SU-DHL-6 (cell line): ENCODE measurements at regions not wholly inside any gene's neighbourhood (a gene's known extent, or its start where the extent isn't known, plus 50 kb on each side); places are given as distances from the start of the nearest gene placed in this dataset.

Experiments used
- H2AFZ ChIP-seq: fragments of 200-600 bp; sonication (generic); 2 replicates; pipeline ENCODE4 v1.6.1; 2014; ENCODE audit warnings: low read depth, mild to moderate bottlenecking, moderate library complexity, mixed read lengths, antibody characterized with exemption, low read length; ENCODE audit not compliant: severe bottlenecking
- H3F3A ChIP-seq: fragments of 200-600 bp; shearing (Covaris generic); 2 replicates; pipeline ENCODE4 v1.6.0; 2016; ENCODE audit warnings: antibody characterized with exemption, mild to moderate bottlenecking; ENCODE audit not compliant: insufficient read depth
- H3K27ac ChIP-seq: fragments of 200-600 bp; sonication (generic); 2 replicates; pipeline ENCODE4 v1.5.1; 2016; ENCODE audit warnings: low read depth, mild to moderate bottlenecking, low read length, moderate library complexity, mixed read lengths
- H3K27me3 ChIP-seq: fragments of 200-600 bp; sonication (generic), shearing (Covaris generic); 2 replicates; pipeline ENCODE4 v1.6.0; 2014; ENCODE audit warnings: mild to moderate bottlenecking, low read length
- H3K36me3 ChIP-seq: fragments of 200-600 bp; sonication (generic); 2 replicates; pipeline ENCODE4 v1.6.1; 2014; ENCODE audit warnings: mild to moderate bottlenecking, low read length, mixed read lengths
- H3K4me2 ChIP-seq: fragments of 300-600, 200-600 bp; shearing (Covaris generic), sonication (generic); 2 replicates; pipeline ENCODE4 v1.6.0; 2014; ENCODE audit warnings: low read length, low read depth, mild to moderate bottlenecking; ENCODE audit not compliant: poor library complexity, severe bottlenecking
- H3K4me3 ChIP-seq: fragments of 200-600 bp; sonication (generic); 2 replicates; pipeline ENCODE4 v1.5.1; 2014; ENCODE audit warnings: antibody characterized with exemption, low read length, mild to moderate bottlenecking, mixed read lengths; ENCODE audit not compliant: insufficient read depth, poor library complexity, severe bottlenecking
- H3K79me2 ChIP-seq: fragments of 200-600 bp; sonication (generic); 2 replicates; pipeline ENCODE4 v1.6.1; 2014; ENCODE audit warnings: mild to moderate bottlenecking, low read length, moderate library complexity; ENCODE audit not compliant: insufficient read depth
- H3K9ac ChIP-seq: fragments of 200-600 bp; sonication (generic); 2 replicates; pipeline ENCODE4 v1.7.0; 2014; ENCODE audit warnings: mild to moderate bottlenecking, low read length
- H3K9me2 ChIP-seq: fragments of 200-600 bp; sonication (generic); replicated peaks from 2 replicates; pipeline ENCODE4 v1.6.1; 2014; ENCODE audit warnings: low read length; ENCODE audit not compliant: insufficient read depth
- H3K9me3 ChIP-seq: fragments of 200-600 bp; sonication (generic); 2 replicates; pipeline ENCODE4 v1.6.1; 2014; ENCODE audit warnings: low read length, mixed read lengths; ENCODE audit not compliant: insufficient read depth
- H4K20me1 ChIP-seq: fragments of 200-600 bp; sonication (generic); 2 replicates; pipeline ENCODE4 v1.6.1; 2014; ENCODE audit warnings: low read depth, mild to moderate bottlenecking, antibody characterized with exemption, low read length, moderate library complexity, mixed read lengths
- CTCF ChIP-seq: fragments of 200-600 bp; sonication (generic); IDR thresholded peaks from one replicate; pipeline ENCODE4 v1.5.1; 2017; ENCODE audit warnings: antibody characterized with exemption, mild to moderate bottlenecking, low read length, moderate library complexity; ENCODE audit not compliant: insufficient read depth, poor library complexity, severe bottlenecking
- EZH2phosphoT487 ChIP-seq: fragments of 200-600 bp; sonication (generic), shearing (Covaris generic); conservative IDR thresholded peaks from 2 replicates; pipeline ENCODE4 v1.6.1; 2018; ENCODE audit warnings: mild to moderate bottlenecking, antibody characterized with exemption, low read length, moderate library complexity, mixed read lengths

GRCh38 chr2:41962922-41963622 is 84.7 kb upstream of the PKDCC start:
- Histone ChIP-seq H3K9me2 (no peaks in the 10 kb centered on the region), H3K27me3 (no peaks in the 10 kb centered on the region), H3F3A (no peaks in the 10 kb centered on the region), H3K4me3 (no peak overlapping the region), H3K9ac (no peak overlapping the region), H2AFZ (no peak overlapping the region), H3K4me2 (no peak overlapping the region), H3K27ac (no peak overlapping the region), H3K79me2 (no peaks in the 10 kb centered on the region), H3K36me3 (no peaks in the 10 kb centered on the region), H3K9me3 (no peaks in the 10 kb centered on the region), H4K20me1 (no peaks in the 10 kb centered on the region)
- TF ChIP-seq EZH2phosphoT487 (no peak), CTCF (no peak)

- Histone ChIP-seq H3K27me3 (no peaks in the 10 kb centered on the region), H2AFZ (no peak overlapping the region), H3K9me3 (no peaks in the 10 kb centered on the region), H3K4me3 (no peak overlapping the region), H3K9ac (no peak overlapping the region), H3K36me3 (no peaks in the 10 kb centered on the region), H3K4me2 (no peak overlapping the region), H3F3A (no peaks in the 10 kb centered on the region), H3K9me2 (no peaks in the 10 kb centered on the region), H3K79me2 (no peaks in the 10 kb centered on the region), H4K20me1 (no peaks in the 10 kb centered on the region), H3K27ac (no peak overlapping the region)
- TF ChIP-seq EZH2phosphoT487: no peak
- TF ChIP-seq CTCF: no peak
These were observed 83.9 kb upstream of the PKDCC start for GRCh38 chr2:41963661-41964525.

DNA sequence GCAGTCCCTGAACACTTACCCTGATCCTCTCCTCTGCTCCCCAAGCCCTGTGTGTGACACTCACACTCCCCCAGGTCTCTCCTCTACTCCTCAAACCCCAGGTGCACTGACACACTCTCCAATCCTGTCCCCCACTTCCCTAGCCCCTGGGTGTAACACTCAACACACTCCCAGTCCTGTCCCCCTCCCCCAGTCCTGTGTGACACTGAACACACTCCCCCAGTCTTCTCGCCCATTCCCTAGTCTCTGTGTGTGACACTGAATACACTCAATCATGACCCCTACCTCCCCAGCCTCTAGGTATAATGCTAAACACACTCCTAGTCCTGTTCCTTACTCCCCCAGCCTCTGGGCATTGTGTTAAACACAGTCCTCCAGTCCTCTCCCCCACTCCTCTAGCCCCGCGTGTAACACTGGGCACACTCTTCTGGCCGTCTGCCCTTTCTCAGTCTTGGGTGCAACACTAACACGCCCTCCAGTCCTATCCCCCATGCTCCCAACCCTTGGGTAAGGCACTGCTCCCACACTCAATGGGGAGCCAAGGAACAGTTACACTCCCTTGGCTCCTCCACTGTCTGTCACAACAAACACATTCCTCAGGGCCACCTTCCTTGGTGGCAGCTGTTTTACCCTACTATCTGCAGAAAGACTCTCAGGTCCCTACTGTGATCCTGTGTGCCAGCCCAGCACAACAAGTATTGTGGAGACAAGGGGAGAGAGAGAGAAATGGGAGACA is 82.5 kb upstream of the PKDCC start:
- no peaks in the 10 kb centered on the region for H3K36me3 ChIP-seq
- no peaks in the 10 kb centered on the region for H4K20me1 ChIP-seq
- TF ChIP-seq EZH2phosphoT487 (no peak), CTCF (no peak)
- no peaks in the 10 kb centered on the region for H3K27me3 ChIP-seq
- H2AFZ ChIP-seq: no peak overlapping the region
- H3F3A ChIP-seq: no peaks in the 10 kb centered on the region
- no peaks in the 10 kb centered on the region for H3K79me2 ChIP-seq
- no peak overlapping the region for H3K9ac ChIP-seq
- no peak overlapping the region for H3K27ac ChIP-seq
- no peaks in the 10 kb centered on the region for H3K9me3 ChIP-seq
- no peak overlapping the region for H3K4me3 ChIP-seq
- no peaks in the 10 kb centered on the region for H3K9me2 ChIP-seq
- no peak overlapping the region for H3K4me2 ChIP-seq
